22Rv1 (cell line): ENCODE measurements at regions not wholly inside any gene's neighbourhood (a gene's known extent, or its start where the extent isn't known, plus 50 kb on each side); places are given as distances from the start of the nearest gene placed in this dataset.

Experiments used
- H3K27ac ChIP-seq: fragments of 450-650 bp; 2 replicates; pipeline ENCODE4 v1.5.1; 2017
- CTCF ChIP-seq: fragments of 450-650 bp; IDR thresholded peaks from 2 replicates; pipeline ENCODE4 v1.5.1; 2017; ENCODE audit warnings: mild to moderate bottlenecking
- ZFX ChIP-seq: fragments of 450-650 bp; IDR thresholded peaks from 2 replicates; pipeline ENCODE4 v1.6.1; 2017; ENCODE audit warnings: antibody characterized with exemption, borderline replicate concordance

DNA sequence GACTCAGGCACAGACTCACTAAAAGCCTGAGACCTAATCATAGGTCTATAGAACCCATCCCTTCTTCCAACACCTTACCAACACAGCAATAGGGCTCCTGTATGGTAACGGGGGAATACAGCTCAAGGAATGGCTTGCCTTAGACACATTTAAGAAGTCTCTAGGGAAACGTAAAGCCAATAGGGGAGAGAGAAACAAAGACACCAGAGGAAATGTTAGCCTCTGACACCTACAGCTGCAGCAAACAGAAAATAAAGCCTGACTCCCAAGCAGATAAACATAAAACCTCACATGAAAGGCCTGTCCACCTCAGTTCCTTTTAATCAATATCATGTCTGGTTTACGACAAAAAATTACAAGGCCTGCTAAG is 51.1 kb upstream of the NCOA1 start:
- H3K27ac ChIP-seq: no peak overlapping the region
- TF ChIP-seq CTCF: no peak
- TF ChIP-seq ZFX: no peak

GRCh38 chr2:24439280-24439970 is 51.6 kb upstream of the NCOA1 start:
- TF ChIP-seq ZFX: no peak
- TF ChIP-seq CTCF: no peak
- no peak overlapping the region for H3K27ac ChIP-seq

DNA sequence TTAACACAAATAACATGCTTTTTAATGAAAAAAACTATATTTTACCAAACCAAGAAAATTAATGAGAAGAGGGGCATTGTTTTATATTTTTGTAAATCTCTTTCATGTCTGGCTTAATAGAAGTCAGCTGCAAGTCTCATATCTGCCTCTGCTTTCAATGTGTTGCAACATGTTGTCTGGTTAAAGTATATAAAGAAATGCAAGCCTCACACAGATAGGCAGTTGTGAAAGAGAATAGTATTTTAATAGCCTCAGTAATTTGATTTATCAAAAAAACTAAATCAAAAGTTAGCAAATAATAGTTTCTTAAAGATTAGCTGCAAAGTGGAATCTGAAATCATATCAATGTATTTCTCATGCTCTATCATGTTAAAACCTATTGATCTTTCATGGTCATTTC is 52.9 kb upstream of the NCOA1 start:
- TF ChIP-seq CTCF: no peak
- TF ChIP-seq ZFX: no peak
- no peak overlapping the region for H3K27ac ChIP-seq

- TF ChIP-seq ZFX (no peak), CTCF (no peak)
- H3K27ac ChIP-seq: no peak overlapping the region; the same call in 1 of the 2 replicates
Measured at GRCh38 chr2:24435391-24436316, 55.4 kb upstream of the NCOA1 start.

DNA sequence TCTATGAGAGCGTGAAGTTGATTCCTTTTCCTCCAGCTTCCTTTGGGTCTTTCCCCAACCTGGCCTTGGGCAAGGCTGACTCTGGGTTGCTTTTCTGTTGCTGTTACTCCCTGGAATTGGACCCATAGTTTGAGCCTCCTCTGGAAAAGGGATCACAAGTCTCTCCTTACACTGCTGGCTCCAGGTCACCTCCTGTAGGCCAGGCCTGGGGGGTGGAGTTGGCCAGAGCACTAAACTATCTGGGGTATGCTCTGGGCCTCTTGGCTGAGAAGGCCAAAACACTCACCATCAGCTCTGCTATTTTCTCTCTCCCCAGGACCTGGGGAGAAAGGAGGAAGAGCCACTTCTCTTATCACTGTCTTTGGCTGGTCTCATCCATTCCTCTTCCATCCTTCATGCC is 56.5 kb upstream of the NCOA1 start:
- no peak for TF ChIP-seq CTCF
- no peak overlapping the region for H3K27ac ChIP-seq

GRCh38 chr2:24432735-24433134 is 58.3 kb upstream of the NCOA1 start:
- no peak for TF ChIP-seq CTCF
- TF ChIP-seq ZFX: no peak
- H3K27ac ChIP-seq: no peak overlapping the region

DNA sequence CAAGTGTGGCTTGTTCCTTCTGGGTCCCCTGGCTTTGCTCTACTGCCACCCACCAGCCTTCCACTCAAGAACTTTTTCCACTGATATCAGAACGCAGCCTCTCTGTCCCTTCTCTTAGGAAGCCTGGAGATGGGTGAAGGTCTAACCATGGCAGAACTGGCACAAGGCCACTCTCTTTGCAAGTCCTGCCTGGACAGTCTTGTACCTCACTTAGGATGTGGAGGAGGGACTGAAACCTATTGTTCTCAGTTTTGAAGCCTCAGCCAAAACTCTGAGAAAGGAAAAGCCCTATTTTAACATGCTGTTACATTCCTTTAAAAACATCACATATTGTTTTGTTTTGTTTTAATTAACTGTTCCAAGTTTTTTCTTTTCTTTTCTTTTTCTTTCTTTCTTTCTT is 58.9 kb upstream of the NCOA1 start:
- no peak for TF ChIP-seq ZFX
- no peak overlapping the region for H3K27ac ChIP-seq
